H9 (cell line): ENCODE measurements at regions not wholly inside any gene's neighbourhood (a gene's known extent, or its start where the extent isn't known, plus 50 kb on each side); places are given as distances from the start of the nearest gene placed in this dataset.

Source experiments
- DNase-seq: peaks from one replicate; pipeline ENCODE4 v3.0.0-alpha.2; 2017
- H2AFZ ChIP-seq: one replicate; pipeline ENCODE4 v1.6.1; 2013; ENCODE audit warnings: mild to moderate bottlenecking, low read length, control low read depth, moderate library complexity
- H2AK5ac ChIP-seq: 2 replicates; pipeline ENCODE4 v1.6.1; 2013; ENCODE audit warnings: low read length, control low read depth, mixed read lengths; ENCODE audit not compliant: insufficient read length
- H2BK120ac ChIP-seq: one replicate; pipeline ENCODE4 v1.6.1; 2013; ENCODE audit warnings: low read depth, mild to moderate bottlenecking, low read length, control low read depth, inconsistent platforms; ENCODE audit not compliant: poor library complexity, severe bottlenecking
- H2BK12ac ChIP-seq: 2 replicates; pipeline ENCODE4 v1.6.1; 2013; ENCODE audit warnings: low read length, control low read depth, mixed read lengths, low read depth; ENCODE audit not compliant: insufficient read length
- H2BK15ac ChIP-seq: 2 replicates; pipeline ENCODE4 v1.6.1; 2013; ENCODE audit warnings: low read depth, low read length, control low read depth
- H2BK20ac ChIP-seq: one replicate; pipeline ENCODE4 v1.6.1; 2013; ENCODE audit warnings: low read depth, mild to moderate bottlenecking, low read length, control low read depth, inconsistent platforms; ENCODE audit not compliant: poor library complexity, severe bottlenecking
- H2BK5ac ChIP-seq: 2 replicates; pipeline ENCODE4 v1.6.1; 2013; ENCODE audit warnings: low read length, control low read depth, mixed read lengths; ENCODE audit not compliant: insufficient read length
- H3K14ac ChIP-seq: 2 replicates; pipeline ENCODE4 v1.6.1; 2013; ENCODE audit warnings: low read length, control low read depth; ENCODE audit not compliant: insufficient read depth
- H3K18ac ChIP-seq: 2 replicates; pipeline ENCODE4 v1.6.1; 2013; ENCODE audit warnings: low read depth, mild to moderate bottlenecking, mixed read lengths, low read length, control low read depth; ENCODE audit not compliant: insufficient read length
- H3K23ac ChIP-seq: 2 replicates; pipeline ENCODE4 v1.6.1; 2013; ENCODE audit warnings: low read length, control low read depth, mixed read lengths, low read depth; ENCODE audit not compliant: insufficient read length
- H3K23me2 ChIP-seq: 2 replicates; pipeline ENCODE4 v1.6.1; 2013; ENCODE audit warnings: low read depth, mild to moderate bottlenecking, mixed read lengths, low read length, control low read depth; ENCODE audit not compliant: insufficient read length, poor library complexity, severe bottlenecking
- H3K27ac ChIP-seq: 2 replicates; pipeline ENCODE4 v1.5.1; 2013; ENCODE audit warnings: low read length, control low read depth, mixed read lengths, low read depth; ENCODE audit not compliant: insufficient read length
- H3K27me3 ChIP-seq: 2 replicates; pipeline ENCODE4 v1.6.1; 2013; ENCODE audit warnings: low read length, control low read depth, inconsistent platforms; ENCODE audit not compliant: insufficient read depth
- H3K4ac ChIP-seq: 2 replicates; pipeline ENCODE4 v1.6.1; 2013; ENCODE audit warnings: low read depth, mild to moderate bottlenecking, control low read depth, inconsistent platforms, low read length, moderate library complexity
- H3K4me1 ChIP-seq: 2 replicates; pipeline ENCODE4 v1.6.1; 2013; ENCODE audit warnings: low read length, control low read depth, inconsistent platforms; ENCODE audit not compliant: insufficient read depth
- H3K4me2 ChIP-seq: 2 replicates; pipeline ENCODE4 v1.6.1; 2013; ENCODE audit warnings: low read length, control low read depth, mixed read lengths; ENCODE audit not compliant: insufficient read length, insufficient read depth
- H3K56ac ChIP-seq: 2 replicates; pipeline ENCODE4 v1.6.1; 2013; ENCODE audit warnings: low read depth, mild to moderate bottlenecking, mixed read lengths, low read length, control low read depth; ENCODE audit not compliant: insufficient read length
- H3K79me1 ChIP-seq: 2 replicates; pipeline ENCODE4 v1.6.1; 2013; ENCODE audit warnings: low read depth, mild to moderate bottlenecking, moderate library complexity, low read length, control low read depth, inconsistent platforms; ENCODE audit not compliant: insufficient read depth, poor library complexity, severe bottlenecking
- H3K79me2 ChIP-seq: 2 replicates; pipeline ENCODE4 v1.6.1; 2013; ENCODE audit warnings: low read length, control low read depth, inconsistent platforms; ENCODE audit not compliant: insufficient read depth
- H3K9ac ChIP-seq: 2 replicates; pipeline ENCODE4 v1.6.1; 2013; ENCODE audit warnings: low read length, control low read depth, mixed read lengths; ENCODE audit not compliant: insufficient read length; ENCODE audit errors: extremely low read depth
- H3K9me3 ChIP-seq: one replicate; pipeline ENCODE4 v1.6.1; 2013; ENCODE audit warnings: low read depth, low read length, inconsistent platforms; ENCODE audit not compliant: control insufficient read depth
- H3T11ph ChIP-seq: one replicate; pipeline ENCODE4 v1.6.1; 2013; ENCODE audit warnings: mild to moderate bottlenecking, low read length, control low read depth, inconsistent platforms
- H4K20me1 ChIP-seq: one replicate; pipeline ENCODE4 v1.6.1; 2013; ENCODE audit not compliant: control insufficient read depth, insufficient read length, insufficient read depth
- H4K5ac ChIP-seq: 2 replicates; pipeline ENCODE4 v1.6.1; 2013; ENCODE audit warnings: low read depth, mild to moderate bottlenecking, mixed read lengths, low read length, control low read depth; ENCODE audit not compliant: insufficient read length
- H4K8ac ChIP-seq: replicated peaks from 2 replicates; pipeline ENCODE4 v1.6.1; 2013; ENCODE audit warnings: low read length, control low read depth, mixed read lengths, low read depth; ENCODE audit not compliant: insufficient read length
- H4K91ac ChIP-seq: 2 replicates; pipeline ENCODE4 v1.6.1; 2013; ENCODE audit warnings: low read depth, mild to moderate bottlenecking, moderate library complexity, mixed read lengths, low read length, control low read depth; ENCODE audit not compliant: insufficient read length
- H3K27ac Mint-ChIP-seq, 3 experiments: 2 replicates in 2 of 3; 3 replicates in 1 of 3; pipeline ENCODE4 v1.8.0; 2020 to 2021; ENCODE audit warnings: mixed read lengths in 3 of 3, mild to moderate bottlenecking in 1 of 3, moderate library complexity in 1 of 3
- H3K27me3 Mint-ChIP-seq: 2 replicates; pipeline ENCODE4 v1.8.0; 2021; ENCODE audit warnings: low read depth, mild to moderate bottlenecking, moderate library complexity, mixed read lengths
- H3K36me3 Mint-ChIP-seq, 3 experiments: 2 replicates in 2 of 3; 3 replicates in 1 of 3; pipeline ENCODE4 v1.8.0; 2020 to 2021; ENCODE audit warnings: low read depth in 3 of 3, mixed read lengths in 3 of 3; ENCODE audit not compliant: insufficient read depth in 1 of 3
- H3K4me1 Mint-ChIP-seq, 2 experiments: 2 replicates each; pipeline ENCODE4 v1.8.0; 2020; ENCODE audit warnings: mixed read lengths in 2 of 2
- H3K4me3 Mint-ChIP-seq, 2 experiments: 2 replicates in 1 of 2; 3 replicates in 1 of 2; pipeline ENCODE4 v1.8.0; 2020 to 2021; ENCODE audit warnings: mild to moderate bottlenecking in 2 of 2, mixed read lengths in 2 of 2, moderate library complexity in 1 of 2
- H3K9me3 Mint-ChIP-seq, 2 experiments: 2 replicates in 1 of 2; 3 replicates in 1 of 2; pipeline ENCODE4 v1.8.0; 2020; ENCODE audit warnings: mild to moderate bottlenecking in 2 of 2, mixed read lengths in 2 of 2, moderate library complexity in 1 of 2
- CTCF ChIP-seq: fragments of 200-600 bp; sonication (generic); conservative IDR thresholded peaks from 3 replicates; pipeline ENCODE4 v1.8.0; 2021; ENCODE audit warnings: antibody characterized with exemption, mild to moderate bottlenecking
- WGBS: extraction: QIAGEN DNeasy Blood & Tissue Kit; methylation state at CpG from one replicate; pipeline ENCODE4 v1.1.7; 2013; ENCODE audit warnings: missing lambda C conversion rate, low lambda C conversion rate, mixed read lengths; ENCODE audit not compliant: insufficient read length; ENCODE audit errors: extremely low coverage; 5-methylcytosine and 5-hydroxymethylcytosine counted together

GRCh38 chr4:159480826-159481225 lies 377.9 kb downstream of the RAPGEF2 start:
- no peak overlapping the region for H3K4ac ChIP-seq
- H4K5ac ChIP-seq: no peak overlapping the region
- Mint-ChIP-seq H3K27ac (no peak overlapping the region), H3K9me3 (peaks cover 0 to 3% of the 10 kb centered on the region in 2 experiments; a peak in 2 of 5 replicates), H3K36me3 (no peaks in the 10 kb centered on the region), H3K4me1 (peaks cover 11 to 12% of the 10 kb centered on the region in 2 experiments), H3K4me3 (no peak overlapping the region), H3K27me3 (no peaks in the 10 kb centered on the region)
- no peak for DNase-seq
- no peaks in the 10 kb centered on the region for H3K23me2 ChIP-seq
- no peak overlapping the region for H3K4me2 ChIP-seq
- no peaks in the 10 kb centered on the region for H3K79me2 ChIP-seq
- H3K9me3 ChIP-seq: no peaks in the 10 kb centered on the region
- no peaks in the 10 kb centered on the region for H3K4me1 ChIP-seq
- no CpG with 5 or more reads among the region's 1 CpG for WGBS
- no peak overlapping the region for H3K18ac ChIP-seq
- no peak overlapping the region for H2BK12ac ChIP-seq
- no peak overlapping the region for H2BK5ac ChIP-seq
- no peaks in the 10 kb centered on the region for H3K27me3 ChIP-seq
- no peak overlapping the region for H2BK15ac ChIP-seq
- H2BK20ac ChIP-seq: no peak overlapping the region
- no peak overlapping the region for H2AFZ ChIP-seq
- H4K91ac ChIP-seq: no peak overlapping the region
- no peak overlapping the region for H3K9ac ChIP-seq
- H3K27ac ChIP-seq: no peak overlapping the region
- no peak overlapping the region for H2BK120ac ChIP-seq
- no peak overlapping the region for H3T11ph ChIP-seq
- H3K14ac ChIP-seq: no peak overlapping the region
- no peak overlapping the region for H3K23ac ChIP-seq
- no peaks in the 10 kb centered on the region for H4K20me1 ChIP-seq
- no peak overlapping the region for H2AK5ac ChIP-seq
- no peak for TF ChIP-seq CTCF
- no peaks in the 10 kb centered on the region for H3K79me1 ChIP-seq
- H4K8ac ChIP-seq: no peak overlapping the region
- H3K56ac ChIP-seq: no peak overlapping the region
